ENCODE measurements at regions not wholly inside any gene's neighbourhood (a gene's known extent, or its start where the extent isn't known, plus 50 kb on each side); places are given as distances from the start of the nearest gene placed in this dataset.

DNA sequence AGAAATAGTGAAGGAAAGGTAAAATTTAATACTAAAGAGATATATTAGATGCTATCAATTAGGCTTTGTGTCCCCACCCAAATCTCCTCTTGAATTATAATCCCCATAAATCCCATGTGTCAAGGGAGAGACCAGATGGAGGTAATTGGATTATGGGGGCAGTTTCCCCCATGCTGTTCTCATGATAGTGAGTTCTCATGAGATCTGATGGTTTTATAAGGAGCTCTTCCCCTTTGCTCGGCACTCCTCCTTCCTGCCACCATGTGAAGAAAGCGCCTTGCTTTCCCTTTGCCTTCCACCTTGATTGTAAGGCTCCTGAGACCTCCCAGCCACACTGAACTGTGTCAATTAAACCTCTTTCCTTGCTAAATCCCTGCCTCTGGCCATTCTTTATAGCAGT lies 697.0 kb upstream of the RGMB start:
- 77 to 84% methylated on average over 2 of the region's 2 CpGs for WGBS, 2 donors
- H3K4me3 ChIP-seq, result no peak overlapping the region
- no peaks in the 10 kb centered on the region for H3K9me3 ChIP-seq
- no peak for ATAC-seq
- no peak for DNase-seq
- no peaks in the 10 kb centered on the region for H3K27me3 ChIP-seq
- no peak overlapping the region for H3K27ac ChIP-seq
- H3K36me3 ChIP-seq, result no peaks in the 10 kb centered on the region
- intact Hi-C loops (cut with DNase I), result no loop called here
- TF ChIP-seq, protein P1, sequence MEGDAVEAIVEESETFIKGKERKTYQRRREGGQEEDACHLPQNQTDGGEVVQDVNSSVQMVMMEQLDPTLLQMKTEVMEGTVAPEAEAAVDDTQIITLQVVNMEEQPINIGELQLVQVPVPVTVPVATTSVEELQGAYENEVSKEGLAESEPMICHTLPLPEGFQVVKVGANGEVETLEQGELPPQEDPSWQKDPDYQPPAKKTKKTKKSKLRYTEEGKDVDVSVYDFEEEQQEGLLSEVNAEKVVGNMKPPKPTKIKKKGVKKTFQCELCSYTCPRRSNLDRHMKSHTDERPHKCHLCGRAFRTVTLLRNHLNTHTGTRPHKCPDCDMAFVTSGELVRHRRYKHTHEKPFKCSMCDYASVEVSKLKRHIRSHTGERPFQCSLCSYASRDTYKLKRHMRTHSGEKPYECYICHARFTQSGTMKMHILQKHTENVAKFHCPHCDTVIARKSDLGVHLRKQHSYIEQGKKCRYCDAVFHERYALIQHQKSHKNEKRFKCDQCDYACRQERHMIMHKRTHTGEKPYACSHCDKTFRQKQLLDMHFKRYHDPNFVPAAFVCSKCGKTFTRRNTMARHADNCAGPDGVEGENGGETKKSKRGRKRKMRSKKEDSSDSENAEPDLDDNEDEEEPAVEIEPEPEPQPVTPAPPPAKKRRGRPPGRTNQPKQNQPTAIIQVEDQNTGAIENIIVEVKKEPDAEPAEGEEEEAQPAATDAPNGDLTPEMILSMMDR (IDR thresholded peaks at IDR 0.05), result no peak
- H3K4me1 ChIP-seq, result no peaks in the 10 kb centered on the region

DNA sequence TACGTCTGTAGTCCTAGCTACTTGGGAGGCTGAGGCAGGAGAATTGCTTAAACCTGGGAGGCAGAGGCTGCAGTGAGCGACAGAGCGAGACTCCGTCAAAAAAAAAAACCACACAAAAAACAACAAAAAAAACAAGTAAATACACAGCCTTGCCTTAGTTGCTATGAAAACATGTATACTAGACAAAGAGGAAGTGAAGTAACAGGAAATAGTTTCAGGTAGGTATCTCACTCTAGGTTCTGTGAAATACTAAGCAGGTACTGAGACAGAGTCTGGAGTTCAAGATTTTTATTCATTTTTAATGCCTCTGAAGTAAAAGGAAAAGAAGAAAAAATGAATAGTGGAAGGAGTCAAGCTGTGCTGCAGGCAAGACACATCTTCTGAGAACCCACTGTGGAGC lies 687.9 kb upstream of the RGMB start:
- TF ChIP-seq, protein P1 (IDR thresholded peaks at IDR 0.05), result no peak
- H3K36me3 ChIP-seq, result no peaks in the 10 kb centered on the region
- no peaks in the 10 kb centered on the region for H3K9me3 ChIP-seq
- DNase-seq (no peak), ATAC-seq (no peak)
- H3K27me3 ChIP-seq, result no peaks in the 10 kb centered on the region
- no peak overlapping the region for H3K4me3 ChIP-seq
- H3K4me1 ChIP-seq, result no peaks in the 10 kb centered on the region
- WGBS, 2 donors, result 95 to 97% methylated on average over 4 of the region's 4 CpGs
- H3K27ac ChIP-seq, result no peak overlapping the region
- intact Hi-C loops (cut with DNase I), result no loop called here

DNA sequence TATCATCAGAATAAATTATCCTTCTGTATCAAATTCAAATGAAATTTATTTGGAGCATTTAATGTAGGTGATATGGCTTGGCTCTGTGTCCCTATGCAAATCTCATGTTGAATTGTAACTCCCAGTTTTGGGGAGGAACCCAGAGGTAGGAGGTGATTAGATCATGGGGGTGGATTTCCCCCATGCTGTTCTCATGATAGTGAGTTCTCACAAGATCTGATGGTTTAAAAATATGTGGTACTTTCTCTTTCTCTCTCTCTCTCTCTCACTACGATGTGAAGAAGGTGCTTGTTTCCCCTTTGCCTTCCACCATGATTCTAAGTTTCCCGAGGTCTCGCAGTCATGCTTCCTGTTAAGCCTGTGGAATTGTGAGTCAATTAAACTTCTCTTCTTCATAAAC lies 678.4 kb upstream of the RGMB start:
- ATAC-seq, result no peak
- Histone ChIP-seq H3K9me3 (no peaks in the 10 kb centered on the region), H3K4me1 (no peaks in the 10 kb centered on the region), H3K4me3 (no peak overlapping the region), H3K36me3 (no peaks in the 10 kb centered on the region), H3K27ac (no peak overlapping the region), H3K27me3 (no peaks in the 10 kb centered on the region)
- TF ChIP-seq, protein P1 (IDR thresholded peaks at IDR 0.05), result no peak
- intact Hi-C loops (cut with DNase I), result no loop called here
- WGBS, 2 donors, result 46 to 70% methylated on average over 3 of the region's 3 CpGs
- no peak for DNase-seq

DNA sequence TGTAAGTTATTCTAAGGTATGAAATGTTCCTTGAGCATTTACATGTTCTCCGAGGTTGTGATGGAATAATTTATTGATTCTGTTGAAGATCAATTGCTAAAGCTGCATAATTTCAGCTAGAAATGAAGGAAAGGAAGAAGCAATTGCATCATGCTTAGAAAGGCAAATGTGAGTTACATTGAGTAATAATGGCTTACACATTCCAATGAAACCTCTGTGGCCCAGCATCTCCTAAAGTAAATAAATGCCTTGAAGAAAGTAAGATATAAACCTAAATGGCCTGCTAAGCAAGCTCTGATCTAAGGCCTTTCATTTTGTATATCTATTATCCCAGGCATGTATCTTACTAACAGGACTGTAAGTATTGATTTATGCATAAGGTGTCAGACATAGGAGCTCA lies 677.3 kb upstream of the RGMB start:
- Histone ChIP-seq H3K4me3 (no peak overlapping the region), H3K36me3 (no peaks in the 10 kb centered on the region), H3K9me3 (no peaks in the 10 kb centered on the region), H3K27me3 (no peaks in the 10 kb centered on the region), H3K4me1 (no peaks in the 10 kb centered on the region), H3K27ac (no peak overlapping the region)
- DNase-seq, result no peak
- 81 to 85% methylated on average over 1 of the region's 1 CpG for WGBS, 2 donors
- TF ChIP-seq, protein P1 (IDR thresholded peaks at IDR 0.05), result no peak
- ATAC-seq, result no peak
- intact Hi-C loops (cut with DNase I), result no loop called here
